ENCODE measurements at regions not wholly inside any gene's neighbourhood (a gene's known extent, or its start where the extent isn't known, plus 50 kb on each side); places are given as distances from the start of the nearest gene placed in this dataset.

DNA sequence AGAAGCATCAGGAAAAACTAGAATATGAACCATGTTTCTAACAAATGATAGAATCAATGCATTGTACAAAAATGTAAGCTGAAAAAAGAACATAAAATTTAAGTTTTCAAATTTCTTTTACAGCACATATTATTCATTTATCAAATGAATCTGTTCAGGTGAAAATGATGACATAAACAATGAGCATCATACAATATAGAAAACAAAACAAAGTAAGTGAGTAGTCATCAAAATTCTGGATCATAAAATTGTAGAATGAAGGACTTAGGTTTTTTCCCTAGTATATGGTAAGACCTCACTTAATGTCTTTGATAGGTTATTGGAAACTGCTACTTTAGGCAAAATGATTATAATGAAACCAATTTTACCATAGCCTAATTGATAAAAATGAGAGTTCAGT lies 427.0 kb upstream of the KCNH7 start:
- H2AFZ ChIP-seq (ENCODE audit: low read depth, low read length, severe bottlenecking), result no peak overlapping the region
- H3K4me2 ChIP-seq (ENCODE audit: low read depth, low read length, poor library complexity, severe bottlenecking), result no peak overlapping the region
- no peaks in the 10 kb centered on the region for H3K27me3 ChIP-seq (ENCODE audit: low read length)
- no peaks in the 10 kb centered on the region for H3F3A ChIP-seq (ENCODE audit: insufficient read depth)
- H3K9me3 ChIP-seq (ENCODE audit: insufficient read depth, low read length), result no peaks in the 10 kb centered on the region
- no peak overlapping the region for H3K9ac ChIP-seq (ENCODE audit: low read length)
- no peak overlapping the region for H3K4me3 ChIP-seq (ENCODE audit: insufficient read depth, low read length, poor library complexity, severe bottlenecking)
- no peaks in the 10 kb centered on the region for H3K79me2 ChIP-seq (ENCODE audit: insufficient read depth, low read length)
- TF ChIP-seq, protein P1, sequence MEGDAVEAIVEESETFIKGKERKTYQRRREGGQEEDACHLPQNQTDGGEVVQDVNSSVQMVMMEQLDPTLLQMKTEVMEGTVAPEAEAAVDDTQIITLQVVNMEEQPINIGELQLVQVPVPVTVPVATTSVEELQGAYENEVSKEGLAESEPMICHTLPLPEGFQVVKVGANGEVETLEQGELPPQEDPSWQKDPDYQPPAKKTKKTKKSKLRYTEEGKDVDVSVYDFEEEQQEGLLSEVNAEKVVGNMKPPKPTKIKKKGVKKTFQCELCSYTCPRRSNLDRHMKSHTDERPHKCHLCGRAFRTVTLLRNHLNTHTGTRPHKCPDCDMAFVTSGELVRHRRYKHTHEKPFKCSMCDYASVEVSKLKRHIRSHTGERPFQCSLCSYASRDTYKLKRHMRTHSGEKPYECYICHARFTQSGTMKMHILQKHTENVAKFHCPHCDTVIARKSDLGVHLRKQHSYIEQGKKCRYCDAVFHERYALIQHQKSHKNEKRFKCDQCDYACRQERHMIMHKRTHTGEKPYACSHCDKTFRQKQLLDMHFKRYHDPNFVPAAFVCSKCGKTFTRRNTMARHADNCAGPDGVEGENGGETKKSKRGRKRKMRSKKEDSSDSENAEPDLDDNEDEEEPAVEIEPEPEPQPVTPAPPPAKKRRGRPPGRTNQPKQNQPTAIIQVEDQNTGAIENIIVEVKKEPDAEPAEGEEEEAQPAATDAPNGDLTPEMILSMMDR (IDR thresholded peaks at IDR 0.05; ENCODE audit: insufficient read depth, low read length, poor library complexity, severe bottlenecking), result no peak
- no peak for TF ChIP-seq EZH2phosphoT487 (conservative IDR thresholded peaks at IDR 0.05; ENCODE audit: low read length)
- H3K36me3 ChIP-seq (ENCODE audit: low read length), result no peaks in the 10 kb centered on the region
- H4K20me1 ChIP-seq (ENCODE audit: low read depth, low read length), result no peaks in the 10 kb centered on the region
- H3K27ac ChIP-seq (ENCODE audit: low read depth, low read length), result no peak overlapping the region
- no peaks in the 10 kb centered on the region for H3K9me2 ChIP-seq (replicated peaks; ENCODE audit: insufficient read depth, low read length)

DNA sequence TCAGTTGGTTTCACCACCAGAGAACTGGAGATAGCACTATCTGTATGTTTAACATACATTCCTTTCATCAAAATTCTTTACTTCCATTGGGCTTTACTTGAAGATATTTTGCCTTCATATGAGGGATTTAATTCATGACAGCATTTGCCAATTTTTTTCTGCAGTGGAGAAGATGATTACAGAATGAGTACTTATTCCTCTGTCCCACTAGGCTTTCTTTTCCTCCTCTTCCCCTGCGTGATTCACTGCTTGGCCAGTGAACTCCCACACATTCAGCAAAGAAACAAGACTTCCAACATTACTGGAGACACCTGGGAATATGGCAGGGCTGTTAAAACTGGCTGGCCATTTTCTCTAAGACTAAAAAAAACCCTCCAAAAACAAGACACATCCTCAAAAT lies 425.8 kb upstream of the KCNH7 start:
- Histone ChIP-seq H4K20me1 (ENCODE audit: low read depth, low read length) (no peaks in the 10 kb centered on the region), H3K27ac (ENCODE audit: low read depth, low read length) (no peak overlapping the region), H3K9me2 (replicated peaks; ENCODE audit: insufficient read depth, low read length) (no peaks in the 10 kb centered on the region), H3K4me3 (ENCODE audit: insufficient read depth, low read length, poor library complexity, severe bottlenecking) (no peak overlapping the region), H2AFZ (ENCODE audit: low read depth, low read length, severe bottlenecking) (no peak overlapping the region), H3K27me3 (ENCODE audit: low read length) (no peaks in the 10 kb centered on the region), H3F3A (ENCODE audit: insufficient read depth) (no peaks in the 10 kb centered on the region), H3K4me2 (ENCODE audit: low read depth, low read length, poor library complexity, severe bottlenecking) (no peak overlapping the region), H3K9ac (ENCODE audit: low read length) (no peak overlapping the region), H3K9me3 (ENCODE audit: insufficient read depth, low read length) (no peaks in the 10 kb centered on the region), H3K79me2 (ENCODE audit: insufficient read depth, low read length) (no peaks in the 10 kb centered on the region), H3K36me3 (ENCODE audit: low read length) (no peaks in the 10 kb centered on the region)
- TF ChIP-seq, protein P1 (IDR thresholded peaks at IDR 0.05; ENCODE audit: insufficient read depth, low read length, poor library complexity, severe bottlenecking), result no peak
- no peak for TF ChIP-seq EZH2phosphoT487 (conservative IDR thresholded peaks at IDR 0.05; ENCODE audit: low read length)

DNA sequence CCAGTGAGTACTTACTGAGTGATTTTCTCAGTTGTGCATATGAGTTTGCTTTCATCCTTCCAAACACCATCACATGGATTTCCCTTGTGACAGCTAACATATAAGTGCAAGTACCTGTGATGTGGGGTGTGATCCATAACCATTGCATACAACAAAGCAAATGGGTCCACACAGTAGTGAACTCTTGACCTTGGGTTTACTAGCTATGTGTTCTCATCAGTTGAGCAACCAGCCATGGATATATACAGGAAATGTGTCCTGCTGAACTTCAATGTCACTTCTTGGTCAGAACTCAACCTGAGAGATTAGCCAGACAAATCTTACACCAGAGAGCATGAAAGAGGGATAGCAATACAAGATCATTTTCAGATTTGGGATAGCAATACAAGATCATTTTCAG lies 420.9 kb upstream of the KCNH7 start:
- no peak overlapping the region for H3K4me2 ChIP-seq (ENCODE audit: low read depth, low read length, poor library complexity, severe bottlenecking)
- H4K20me1 ChIP-seq (ENCODE audit: low read depth, low read length), result no peaks in the 10 kb centered on the region
- no peaks in the 10 kb centered on the region for H3K79me2 ChIP-seq (ENCODE audit: insufficient read depth, low read length)
- no peak overlapping the region for H2AFZ ChIP-seq (ENCODE audit: low read depth, low read length, severe bottlenecking)
- H3K9me3 ChIP-seq (ENCODE audit: insufficient read depth, low read length), result no peaks in the 10 kb centered on the region
- TF ChIP-seq, protein P1 (IDR thresholded peaks at IDR 0.05; ENCODE audit: insufficient read depth, low read length, poor library complexity, severe bottlenecking), result no peak
- no peak for TF ChIP-seq EZH2phosphoT487 (conservative IDR thresholded peaks at IDR 0.05; ENCODE audit: low read length)
- no peaks in the 10 kb centered on the region for H3K27me3 ChIP-seq (ENCODE audit: low read length)
- H3K9ac ChIP-seq (ENCODE audit: low read length), result no peak overlapping the region
- H3K27ac ChIP-seq (ENCODE audit: low read depth, low read length), result no peak overlapping the region
- H3F3A ChIP-seq (ENCODE audit: insufficient read depth), result no peaks in the 10 kb centered on the region
- H3K9me2 ChIP-seq (replicated peaks; ENCODE audit: insufficient read depth, low read length), result no peaks in the 10 kb centered on the region
- no peaks in the 10 kb centered on the region for H3K36me3 ChIP-seq (ENCODE audit: low read length)
- no peak overlapping the region for H3K4me3 ChIP-seq (ENCODE audit: insufficient read depth, low read length, poor library complexity, severe bottlenecking)

DNA sequence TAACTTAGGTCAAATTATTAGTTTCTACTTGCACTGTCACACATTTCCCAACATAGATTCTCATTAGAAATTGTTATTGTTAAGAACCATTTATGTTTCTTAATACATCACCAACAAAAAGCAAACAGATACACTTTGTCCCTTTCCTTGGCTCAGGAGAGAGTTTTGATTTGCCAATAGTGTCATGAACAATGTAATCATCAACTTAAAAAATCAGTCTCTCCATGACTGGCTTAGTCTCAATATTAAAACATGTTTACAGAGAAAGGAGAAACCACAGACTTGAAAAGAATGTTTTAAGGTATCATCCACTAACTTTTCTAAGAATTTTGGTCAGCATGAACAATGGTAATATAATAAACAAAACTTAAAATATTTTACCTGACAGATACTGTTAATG lies 416.5 kb upstream of the KCNH7 start:
- Histone ChIP-seq H4K20me1 (ENCODE audit: low read depth, low read length) (no peaks in the 10 kb centered on the region), H3K9me3 (ENCODE audit: insufficient read depth, low read length) (no peaks in the 10 kb centered on the region), H3K79me2 (ENCODE audit: insufficient read depth, low read length) (no peaks in the 10 kb centered on the region), H3K9me2 (replicated peaks; ENCODE audit: insufficient read depth, low read length) (no peaks in the 10 kb centered on the region), H3F3A (ENCODE audit: insufficient read depth) (no peaks in the 10 kb centered on the region), H3K4me2 (ENCODE audit: low read depth, low read length, poor library complexity, severe bottlenecking) (no peak overlapping the region), H3K9ac (ENCODE audit: low read length) (no peak overlapping the region), H3K27me3 (ENCODE audit: low read length) (no peaks in the 10 kb centered on the region), H3K36me3 (ENCODE audit: low read length) (no peaks in the 10 kb centered on the region), H2AFZ (ENCODE audit: low read depth, low read length, severe bottlenecking) (no peak overlapping the region), H3K27ac (ENCODE audit: low read depth, low read length) (no peak overlapping the region), H3K4me3 (ENCODE audit: insufficient read depth, low read length, poor library complexity, severe bottlenecking) (no peak overlapping the region)
- TF ChIP-seq, protein P1 (IDR thresholded peaks at IDR 0.05; ENCODE audit: insufficient read depth, low read length, poor library complexity, severe bottlenecking), result no peak
- TF ChIP-seq EZH2phosphoT487 (conservative IDR thresholded peaks at IDR 0.05; ENCODE audit: low read length), result no peak
